DND-41 (cell line): ENCODE measurements at regions not wholly inside any gene's neighbourhood (a gene's known extent, or its start where the extent isn't known, plus 50 kb on each side); places are given as distances from the start of the nearest gene placed in this dataset.

Experiments used
- ATAC-seq: fragments of 200-7000 bp; cut with Tn5 transposase; 3 replicates; pipeline ENCODE4 v1.9.1; 2021; ENCODE audit warnings: low read depth; ENCODE audit not compliant: insufficient read depth
- DNase-seq: peaks from one replicate; pipeline ENCODE4 v3.0.0-alpha.2; 2020
- H2AFZ ChIP-seq: 2 replicates; pipeline ENCODE4 v1.6.0; 2012; ENCODE audit warnings: low read depth, low read length
- H3K27ac ChIP-seq: 2 replicates; pipeline ENCODE4 v1.5.1; 2012; ENCODE audit warnings: low read length, inconsistent platforms
- H3K27me3 ChIP-seq: fragments of 200-600 bp; sonication (generic); 2 replicates; pipeline ENCODE4 v1.6.0; 2012; ENCODE audit warnings: low read length, mild to moderate bottlenecking, inconsistent platforms; ENCODE audit not compliant: insufficient read depth, poor library complexity
- H3K36me3 ChIP-seq: 2 replicates; pipeline ENCODE4 v1.5.1; 2012; ENCODE audit warnings: low read length, inconsistent platforms; ENCODE audit not compliant: insufficient read depth
- H3K4me1 ChIP-seq: 2 replicates; pipeline ENCODE4 v1.5.1; 2012; ENCODE audit warnings: mild to moderate bottlenecking, low read length; ENCODE audit not compliant: insufficient read depth
- H3K4me2 ChIP-seq: 2 replicates; pipeline ENCODE4 v1.6.0; 2012; ENCODE audit warnings: mild to moderate bottlenecking, moderate library complexity, low read length, inconsistent platforms; ENCODE audit not compliant: insufficient read depth
- H3K4me3 ChIP-seq, 2 experiments: fragments of 200-600 bp in 1 of 2; shearing (Covaris generic) in 1 of 2; 2 replicates each; pipeline ENCODE4 v1.5.1; 2012 to 2016; ENCODE audit warnings: inconsistent platforms in 2 of 2, low read length in 2 of 2, mild to moderate bottlenecking in 2 of 2, low read depth in 1 of 2, moderate library complexity in 1 of 2
- H3K79me2 ChIP-seq: 2 replicates; pipeline ENCODE4 v1.6.0; 2012; ENCODE audit warnings: low read length, inconsistent platforms; ENCODE audit not compliant: insufficient read depth
- H3K9ac ChIP-seq: 2 replicates; pipeline ENCODE4 v1.6.0; 2012; ENCODE audit warnings: low read depth, mild to moderate bottlenecking, inconsistent platforms, low read length, moderate library complexity
- H3K9me3 ChIP-seq: 2 replicates; pipeline ENCODE4 v1.5.1; 2012; ENCODE audit warnings: low read length, moderate library complexity, mild to moderate bottlenecking, inconsistent platforms; ENCODE audit not compliant: insufficient read depth, severe bottlenecking
- H4K20me1 ChIP-seq: 2 replicates; pipeline ENCODE4 v1.6.0; 2012; ENCODE audit warnings: low read length; ENCODE audit not compliant: insufficient read depth
- EZH2 ChIP-seq: IDR thresholded peaks from 3 replicates; pipeline ENCODE4 v1.6.1; 2012; ENCODE audit warnings: borderline replicate concordance, low read depth, mild to moderate bottlenecking, moderate library complexity, low read length, inconsistent platforms; ENCODE audit not compliant: severe bottlenecking
- TF ChIP-seq, protein P1 (sequence below): IDR thresholded peaks from 2 replicates; pipeline ENCODE4 v1.5.1; 2012; ENCODE audit warnings: borderline replicate concordance, low read length, moderate library complexity, mild to moderate bottlenecking; ENCODE audit not compliant: poor library complexity, severe bottlenecking; ENCODE audit errors: extremely low read depth

GRCh38 chr7:17640730-17641377, 299.4 kb downstream of the SNX13 start:
- no peak overlapping the region for H3K27ac ChIP-seq
- peaks cover 3% of the 10 kb centered on the region for H3K9me3 ChIP-seq
- DNase-seq (peak; percentile 25), ATAC-seq (no peak; the same call in 2 of the 3 replicates)
- H3K79me2 ChIP-seq = no peaks in the 10 kb centered on the region
- no peaks in the 10 kb centered on the region for H4K20me1 ChIP-seq
- no peaks in the 10 kb centered on the region for H3K27me3 ChIP-seq
- H3K4me3 ChIP-seq = no peak overlapping the region
- TF ChIP-seq EZH2 = no peak
- TF ChIP-seq, protein P1, sequence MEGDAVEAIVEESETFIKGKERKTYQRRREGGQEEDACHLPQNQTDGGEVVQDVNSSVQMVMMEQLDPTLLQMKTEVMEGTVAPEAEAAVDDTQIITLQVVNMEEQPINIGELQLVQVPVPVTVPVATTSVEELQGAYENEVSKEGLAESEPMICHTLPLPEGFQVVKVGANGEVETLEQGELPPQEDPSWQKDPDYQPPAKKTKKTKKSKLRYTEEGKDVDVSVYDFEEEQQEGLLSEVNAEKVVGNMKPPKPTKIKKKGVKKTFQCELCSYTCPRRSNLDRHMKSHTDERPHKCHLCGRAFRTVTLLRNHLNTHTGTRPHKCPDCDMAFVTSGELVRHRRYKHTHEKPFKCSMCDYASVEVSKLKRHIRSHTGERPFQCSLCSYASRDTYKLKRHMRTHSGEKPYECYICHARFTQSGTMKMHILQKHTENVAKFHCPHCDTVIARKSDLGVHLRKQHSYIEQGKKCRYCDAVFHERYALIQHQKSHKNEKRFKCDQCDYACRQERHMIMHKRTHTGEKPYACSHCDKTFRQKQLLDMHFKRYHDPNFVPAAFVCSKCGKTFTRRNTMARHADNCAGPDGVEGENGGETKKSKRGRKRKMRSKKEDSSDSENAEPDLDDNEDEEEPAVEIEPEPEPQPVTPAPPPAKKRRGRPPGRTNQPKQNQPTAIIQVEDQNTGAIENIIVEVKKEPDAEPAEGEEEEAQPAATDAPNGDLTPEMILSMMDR = peak; percentile 62
- H3K4me1 ChIP-seq = no peaks in the 10 kb centered on the region
- H3K36me3 ChIP-seq = no peaks in the 10 kb centered on the region
- H2AFZ ChIP-seq = no peak overlapping the region
- no peak overlapping the region for H3K9ac ChIP-seq
- H3K4me2 ChIP-seq = no peak overlapping the region

GRCh38 chr7:17645500-17645899, 294.8 kb downstream of the SNX13 start:
- Histone ChIP-seq H2AFZ (no peak overlapping the region), H3K36me3 (no peaks in the 10 kb centered on the region), H3K4me1 (no peaks in the 10 kb centered on the region), H3K4me2 (no peak overlapping the region), H3K4me3 (no peak overlapping the region), H3K27ac (no peak overlapping the region), H3K79me2 (no peaks in the 10 kb centered on the region), H3K27me3 (no peaks in the 10 kb centered on the region), H3K9me3 (peaks cover 3% of the 10 kb centered on the region), H3K9ac (no peak overlapping the region), H4K20me1 (no peaks in the 10 kb centered on the region)
- no peak for DNase-seq
- TF ChIP-seq, protein P1 = no peak
- TF ChIP-seq EZH2 = no peak
- no peak for ATAC-seq

- Histone ChIP-seq H3K4me3 (no peak overlapping the region), H3K4me2 (no peak overlapping the region), H3K36me3 (no peaks in the 10 kb centered on the region), H3K9ac (no peak overlapping the region), H3K4me1 (no peaks in the 10 kb centered on the region), H3K27me3 (no peaks in the 10 kb centered on the region), H4K20me1 (no peaks in the 10 kb centered on the region), H3K27ac (no peak overlapping the region), H3K79me2 (no peaks in the 10 kb centered on the region), H3K9me3 (peaks cover 3% of the 10 kb centered on the region), H2AFZ (no peak overlapping the region)
- TF ChIP-seq EZH2 = no peak
- TF ChIP-seq, protein P1 = peak; percentile 17
- DNase-seq = no peak
- no peak for ATAC-seq
Observed at GRCh38 chr7:17646253-17646956, 293.9 kb downstream of the SNX13 start.
